ENCODE measurements at regions not wholly inside any gene's neighbourhood (a gene's known extent, or its start where the extent isn't known, plus 50 kb on each side); places are given as distances from the start of the nearest gene placed in this dataset.

- no peaks in the 10 kb centered on the region for H3K36me3 ChIP-seq
- H3K4me3 ChIP-seq (ENCODE audit: low read depth, low read length) = no peak overlapping the region
- no peak for DNase-seq
- no peak overlapping the region for H3K27ac ChIP-seq
- no peaks in the 10 kb centered on the region for H3K27me3 ChIP-seq (ENCODE audit: insufficient read depth, low read depth, severe bottlenecking)
- H3K9me3 ChIP-seq (ENCODE audit: severe bottlenecking) = no peaks in the 10 kb centered on the region
- no peak for TF ChIP-seq CTCF (IDR thresholded peaks at IDR 0.05; ENCODE audit: low read depth, low read length)
Observed at GRCh38 chr4:126215759-126216158, 901.0 kb downstream of the FAT4 start.

GRCh38 chr4:126216611-126217010, 901.9 kb downstream of the FAT4 start:
- no peak for DNase-seq
- Histone ChIP-seq H3K27ac (no peak overlapping the region), H3K9me3 (ENCODE audit: severe bottlenecking) (no peaks in the 10 kb centered on the region), H3K36me3 (no peaks in the 10 kb centered on the region), H3K27me3 (ENCODE audit: insufficient read depth, low read depth, severe bottlenecking) (no peaks in the 10 kb centered on the region), H3K4me3 (ENCODE audit: low read depth, low read length) (no peak overlapping the region)
- no peak for TF ChIP-seq CTCF (IDR thresholded peaks at IDR 0.05; ENCODE audit: low read depth, low read length)

- H3K27ac ChIP-seq = no peak overlapping the region
- no peak for TF ChIP-seq CTCF (IDR thresholded peaks at IDR 0.05; ENCODE audit: low read depth, low read length)
- no peak for DNase-seq
- no peaks in the 10 kb centered on the region for H3K27me3 ChIP-seq (ENCODE audit: insufficient read depth, low read depth, severe bottlenecking)
- no peaks in the 10 kb centered on the region for H3K9me3 ChIP-seq (ENCODE audit: severe bottlenecking)
- H3K36me3 ChIP-seq = no peaks in the 10 kb centered on the region
- H3K4me3 ChIP-seq (ENCODE audit: low read depth, low read length) = no peak overlapping the region
Observed at GRCh38 chr4:126221282-126221681, 906.5 kb downstream of the FAT4 start.

GRCh38 chr4:126221717-126222340, 907.1 kb downstream of the FAT4 start:
- no peak for TF ChIP-seq CTCF (IDR thresholded peaks at IDR 0.05; ENCODE audit: low read depth, low read length)
- Histone ChIP-seq H3K27me3 (ENCODE audit: insufficient read depth, low read depth, severe bottlenecking) (no peaks in the 10 kb centered on the region), H3K27ac (no peak overlapping the region), H3K9me3 (ENCODE audit: severe bottlenecking) (no peaks in the 10 kb centered on the region), H3K4me3 (ENCODE audit: low read depth, low read length) (no peak overlapping the region), H3K36me3 (no peaks in the 10 kb centered on the region)
- DNase-seq = no peak

GRCh38 chr4:126223784-126224407, 909.1 kb downstream of the FAT4 start:
- DNase-seq = no peak
- no peaks in the 10 kb centered on the region for H3K27me3 ChIP-seq (ENCODE audit: insufficient read depth, low read depth, severe bottlenecking)
- H3K4me3 ChIP-seq (ENCODE audit: low read depth, low read length) = no peak overlapping the region
- TF ChIP-seq CTCF (IDR thresholded peaks at IDR 0.05; ENCODE audit: low read depth, low read length) = peak; percentile 42
- no peaks in the 10 kb centered on the region for H3K9me3 ChIP-seq (ENCODE audit: severe bottlenecking)
- no peaks in the 10 kb centered on the region for H3K36me3 ChIP-seq
- H3K27ac ChIP-seq = no peak overlapping the region

GRCh38 chr4:126227428-126227827, 912.7 kb downstream of the FAT4 start:
- no peak for TF ChIP-seq CTCF (IDR thresholded peaks at IDR 0.05; ENCODE audit: low read depth, low read length)
- Histone ChIP-seq H3K4me3 (ENCODE audit: low read depth, low read length) (no peak overlapping the region), H3K27me3 (ENCODE audit: insufficient read depth, low read depth, severe bottlenecking) (no peaks in the 10 kb centered on the region), H3K27ac (no peak overlapping the region), H3K9me3 (ENCODE audit: severe bottlenecking) (no peaks in the 10 kb centered on the region), H3K36me3 (no peaks in the 10 kb centered on the region)
- no peak for DNase-seq
